ENCODE measurements at regions not wholly inside any gene's neighbourhood (a gene's known extent, or its start where the extent isn't known, plus 50 kb on each side); places are given as distances from the start of the nearest gene placed in this dataset.

- TF ChIP-seq CTCF (IDR thresholded peaks at IDR 0.05; ENCODE audit: low read depth, low read length, poor library complexity, severe bottlenecking) = no peak
- no peak for TF ChIP-seq EZH2phosphoT487 (IDR thresholded peaks at IDR 0.05; ENCODE audit: borderline replicate concordance, low read length)
Observed at GRCh38 chr2:217055624-217056023, 195.8 kb upstream of the TNP1 start.

Data from DOHH2 (cell line).